Spleen (tissue), 11 donors: ENCODE measurements at regions not wholly inside any gene's neighbourhood (a gene's known extent, or its start where the extent isn't known, plus 50 kb on each side); places are given as distances from the start of the nearest gene placed in this dataset.
A peak's percentile ranks its signal among the peaks of the same experiment; 100 is the strongest.

Experiments
- DNase-seq: peaks from one replicate; pipeline ENCODE4 v3.0.0-alpha.2; 2020
- H3K27ac ChIP-seq, 8 donors: fragments of 200-600 bp; sonication (generic) in 7 of 8; 1 replicate in 4 of 8; 2 replicates in 4 of 8; pipeline versions ENCODE4 v1.5.0 to v1.8.0; 2016 to 2021; ENCODE audit warnings: inconsistent platforms in 4 of 8, mild to moderate bottlenecking in 4 of 8, moderate library complexity in 1 of 8
- H3K27me3 ChIP-seq, 7 donors: fragments of 200-600 bp; sonication (generic) in 6 of 7; replicated peaks in 1 of 7; 1 replicate in 4 of 7; 2 replicates in 3 of 7; pipeline versions ENCODE4 v1.5.0 to v1.8.0; 2016 to 2021; ENCODE audit warnings: inconsistent platforms in 3 of 7, mild to moderate bottlenecking in 1 of 7
- H3K36me3 ChIP-seq, 6 donors: fragments of 200-600 bp; sonication (generic) in 5 of 6; 1 replicate in 4 of 6; 2 replicates in 2 of 6; pipeline versions ENCODE4 v1.5.0 to v1.8.0; 2016 to 2021; ENCODE audit warnings: inconsistent platforms in 2 of 6
- H3K4me1 ChIP-seq, 6 donors: fragments of 200-600 bp; sonication (generic) in 5 of 6; 1 replicate in 3 of 6; 2 replicates in 3 of 6; pipeline versions ENCODE4 v1.5.0 to v1.8.0; 2016 to 2021; ENCODE audit warnings: inconsistent platforms in 3 of 6
- H3K4me3 ChIP-seq, 8 donors: fragments of 200-600 bp; sonication (generic) in 7 of 8; 1 replicate in 4 of 8; 2 replicates in 4 of 8; pipeline versions ENCODE4 v1.5.0 to v1.8.0; 2016 to 2021; ENCODE audit warnings: inconsistent platforms in 4 of 8, mild to moderate bottlenecking in 4 of 8, moderate library complexity in 2 of 8
- H3K9me3 ChIP-seq, 8 donors: fragments of 200-600 bp; sonication (generic) in 7 of 8; 1 replicate in 4 of 8; 2 replicates in 4 of 8; pipeline versions ENCODE4 v1.5.0 to v1.8.0; 2016 to 2021; ENCODE audit warnings: inconsistent platforms in 4 of 8
- CTCF ChIP-seq, 11 experiments: fragments of 200-600 bp in 7 of 11; fragments of 450-650 bp in 4 of 11; sonication (generic) in 4 of 11; IDR thresholded peaks in 8 of 11; conservative IDR thresholded peaks in 3 of 11; 1 replicate in 7 of 11; 2 replicates in 4 of 11; pipeline versions ENCODE4 v1.4.0 to v1.8.0; 2016 to 2021; ENCODE audit warnings: antibody characterized with exemption in 11 of 11, inconsistent platforms in 4 of 11, mild to moderate bottlenecking in 1 of 11
- POLR2A ChIP-seq, 3 donors: fragments of 450-650 bp; IDR thresholded peaks; one replicate each; pipeline ENCODE4 v1.5.1; 2017; ENCODE audit warnings: antibody characterized with exemption in 3 of 3, mild to moderate bottlenecking in 1 of 3
- POLR2AphosphoS5 ChIP-seq, 3 donors: sonication (generic); formaldehyde crosslinking; IDR thresholded peaks; one replicate each; pipeline ENCODE4 v1.5.1; 2017; ENCODE audit warnings: antibody characterized with exemption in 3 of 3
- WGBS, 5 donors: extraction: QIAGEN DNeasy Blood & Tissue Kit in 3 of 5; methylation state at CpG; one replicate each; pipeline versions ENCODE4 v1.1.5 to v1.1.7; 2013 to 2018; 5-methylcytosine and 5-hydroxymethylcytosine counted together
- intact Hi-C: fragments of 100-400 bp; cut with DNase I; formaldehyde crosslinking; loops from one replicate; pipeline ENCODE4 v1.15.0; 2023; ENCODE audit warnings: low total_unique reads
- donor health status: healthy with polysubstance abuse.
- donor health status: DM: no; HTN: no; CAD: no; lungs with moderate emphysema.
- donor health status: DM: no; HTN: no; CAD: no.
- donor health status: Bipolar disorder and iron deficiency.
- donor health status: healthy.
- donor health status: DM: no; HTN: no; CAD: no.
- donor health status: DM: yes; HTN: yes; CAD: no.

- Histone ChIP-seq H3K4me1 (no peaks in the 10 kb centered on the region), H3K27me3 (no peaks in the 10 kb centered on the region), H3K27ac (no peak overlapping the region), H3K36me3 (no peaks in the 10 kb centered on the region), H3K4me3 (no peak overlapping the region), H3K9me3 (no peaks in the 10 kb centered on the region)
- 80 to 89% (median 82%) methylated on average over 3 of the region's 3 CpGs for WGBS, 5 donors
- DNase-seq: no peak
- intact Hi-C loops: loop anchor here (10.0 kb wide), 1 partner anchor 301 kb away; the partner anchor contains the start of gene NTS
- no peak for TF ChIP-seq POLR2AphosphoS5 (IDR thresholded peaks at IDR 0.05)
- no peak for TF ChIP-seq POLR2A (IDR thresholded peaks at IDR 0.05)
- no peak for TF ChIP-seq CTCF (IDR thresholded peaks at IDR 0.05 in 8 of 11, conservative IDR thresholded peaks at IDR 0.05 in 3 of 11)
These were observed 261.9 kb downstream of the RASSF9 start for GRCh38 chr12:85574291-85574690.

- Histone ChIP-seq H3K36me3 (no peaks in the 10 kb centered on the region), H3K4me1 (no peaks in the 10 kb centered on the region), H3K9me3 (no peaks in the 10 kb centered on the region), H3K27ac (no peak overlapping the region), H3K27me3 (no peaks in the 10 kb centered on the region), H3K4me3 (no peak overlapping the region)
- intact Hi-C loops: loop anchor here (10.0 kb wide), 1 partner anchor 299 kb away; the partner anchor contains the start of gene NTS
- TF ChIP-seq POLR2AphosphoS5 (IDR thresholded peaks at IDR 0.05): no peak
- TF ChIP-seq CTCF (IDR thresholded peaks at IDR 0.05 in 8 of 11, conservative IDR thresholded peaks at IDR 0.05 in 3 of 11): peak in 9 of 11 experiments; percentile 29 to 59 (median 46)
- WGBS, 5 donors: 50 to 61% (median 52%) methylated on average over 7 of the region's 7 CpGs
- DNase-seq: no peak
These were observed 260.8 kb downstream of the RASSF9 start for GRCh38 chr12:85575120-85576096.

GRCh38 chr12:85580562-85581168, 255.5 kb downstream of the RASSF9 start:
- Histone ChIP-seq H3K36me3 (no peaks in the 10 kb centered on the region), H3K9me3 (no peaks in the 10 kb centered on the region), H3K27me3 (no peaks in the 10 kb centered on the region), H3K27ac (peak overlapping the region; percentile 39 to 77 (median 61)), H3K4me3 (no peak overlapping the region), H3K4me1 (no peaks in the 10 kb centered on the region)
- TF ChIP-seq CTCF (IDR thresholded peaks at IDR 0.05 in 8 of 11, conservative IDR thresholded peaks at IDR 0.05 in 3 of 11): no peak
- peak in 1 of 3 donors; percentile 55 for TF ChIP-seq POLR2AphosphoS5 (IDR thresholded peaks at IDR 0.05)
- no peak for TF ChIP-seq POLR2A (IDR thresholded peaks at IDR 0.05)
- intact Hi-C loops: no loop called here
- no peak for DNase-seq
- 22 to 40% (median 36%) methylated on average over 3 of the region's 3 CpGs for WGBS, 5 donors

- Histone ChIP-seq H3K27ac (no peak overlapping the region), H3K9me3 (peaks cover 0 to 10% (median 2%) of the 10 kb centered on the region in 8 donors), H3K36me3 (no peaks in the 10 kb centered on the region), H3K4me1 (no peaks in the 10 kb centered on the region), H3K4me3 (no peak overlapping the region), H3K27me3 (no peaks in the 10 kb centered on the region)
- no peak for DNase-seq
- TF ChIP-seq POLR2AphosphoS5 (IDR thresholded peaks at IDR 0.05) (no peak), POLR2A (IDR thresholded peaks at IDR 0.05) (no peak), CTCF (IDR thresholded peaks at IDR 0.05 in 8 of 11, conservative IDR thresholded peaks at IDR 0.05 in 3 of 11) (no peak)
- intact Hi-C loops: no loop called here
- WGBS, 5 donors: 84 to 90% (median 87%) methylated on average over 3 of the region's 3 CpGs
These were observed 249.1 kb downstream of the RASSF9 start for GRCh38 chr12:85587158-85587557.
